D341Med (cell line): ENCODE measurements at regions not wholly inside any gene's neighbourhood (a gene's known extent, or its start where the extent isn't known, plus 50 kb on each side); places are given as distances from the start of the nearest gene placed in this dataset.

Source experiments
- DNase-seq: peaks from one replicate; pipeline ENCODE4 v3.0.0; 2012; ENCODE audit warnings: low spot score

DNA sequence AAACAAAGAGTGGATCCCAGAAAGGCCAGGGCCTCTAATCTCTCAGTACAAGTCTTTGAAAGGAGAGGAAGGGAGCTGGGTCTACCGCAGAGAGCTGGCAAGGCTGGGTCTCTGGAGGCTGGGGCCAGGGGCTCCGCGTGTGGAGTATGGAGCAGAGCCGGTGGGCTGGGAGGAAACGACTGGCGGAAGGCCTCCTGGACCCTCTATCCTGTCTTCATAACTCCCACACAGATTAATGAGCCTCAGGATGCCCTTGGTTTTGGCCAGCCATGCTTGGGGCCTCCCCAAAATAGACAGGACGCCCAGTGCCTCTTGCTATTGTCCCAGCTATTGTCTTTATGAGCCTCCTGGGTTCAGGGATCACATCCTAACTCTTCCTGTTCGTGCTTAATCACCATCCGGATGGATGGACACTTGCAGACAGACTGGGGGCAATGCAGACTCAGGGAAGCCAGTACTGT is 306.4 kb downstream of the DHX35 start:
- DNase-seq = no peak

DNA sequence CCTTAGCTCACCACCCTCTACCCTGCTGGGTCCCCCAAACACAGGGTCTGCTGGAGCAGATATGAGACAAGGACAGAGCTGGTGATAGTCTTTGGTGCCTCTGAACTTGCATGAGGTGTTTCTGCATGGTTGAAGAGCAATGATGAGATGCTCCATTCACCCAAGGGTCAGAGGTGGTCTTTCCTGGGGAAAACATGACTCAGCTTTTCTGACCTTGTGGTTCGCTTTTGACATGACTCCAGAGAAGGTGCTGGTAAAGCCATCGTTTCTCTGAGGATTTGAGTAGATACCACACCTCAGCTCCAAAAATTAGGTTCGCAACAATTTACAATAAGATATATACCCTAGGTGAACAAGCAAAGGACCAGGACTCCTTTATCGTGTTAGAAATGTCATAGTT is 304.8 kb downstream of the DHX35 start:
- DNase-seq = no peak

DNA sequence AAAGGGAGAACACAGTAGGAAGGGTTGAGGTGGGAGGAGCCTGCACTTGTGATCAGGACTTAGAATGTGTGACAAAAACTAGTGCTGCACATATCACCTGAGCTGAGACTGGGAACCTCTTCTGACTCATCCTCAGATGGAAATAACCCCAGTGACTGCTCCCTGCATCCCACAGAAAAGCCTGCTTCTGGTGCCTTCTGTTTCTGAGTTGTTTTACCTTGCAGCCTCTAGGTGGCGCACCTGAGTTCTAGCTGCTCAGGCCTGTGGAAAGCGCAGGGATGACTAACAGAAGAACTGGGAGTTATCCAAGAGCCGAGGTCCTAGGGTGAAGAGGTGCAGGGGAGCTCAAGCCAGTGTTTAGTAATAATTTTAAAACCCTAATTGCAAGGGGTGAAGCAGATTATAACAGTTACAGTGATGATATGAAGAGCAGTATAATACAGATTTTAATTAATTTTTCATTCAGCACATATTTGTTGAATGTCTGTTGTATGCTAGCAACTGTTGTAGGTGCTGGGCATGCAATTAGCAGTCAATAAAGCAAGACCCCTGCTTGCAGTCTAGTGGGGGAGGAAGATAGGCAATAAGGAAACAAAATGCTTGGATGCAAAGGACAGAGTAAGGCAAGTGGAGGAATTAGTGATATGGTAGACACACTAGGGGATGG is 302.5 kb downstream of the DHX35 start:
- peak; percentile 59 for DNase-seq

DNA sequence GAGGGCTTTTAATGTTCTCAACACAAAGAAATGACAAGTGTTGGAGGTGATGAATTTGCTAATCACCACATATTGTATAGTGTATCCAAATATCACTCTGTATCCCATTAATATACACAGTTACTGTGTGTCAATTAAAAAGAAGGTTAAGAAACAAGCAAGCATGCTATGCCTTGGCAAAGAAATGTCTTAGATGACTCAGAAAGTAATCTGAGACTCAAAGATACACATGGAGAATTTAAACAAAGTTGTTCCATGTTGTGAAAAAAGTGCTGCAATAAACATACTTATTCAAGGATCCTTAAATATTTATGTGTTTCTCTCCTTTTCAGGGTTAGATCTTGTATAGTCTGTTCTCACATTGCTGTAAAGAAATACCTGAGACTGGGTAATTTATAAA is 300.9 kb downstream of the DHX35 start:
- no peak for DNase-seq

DNA sequence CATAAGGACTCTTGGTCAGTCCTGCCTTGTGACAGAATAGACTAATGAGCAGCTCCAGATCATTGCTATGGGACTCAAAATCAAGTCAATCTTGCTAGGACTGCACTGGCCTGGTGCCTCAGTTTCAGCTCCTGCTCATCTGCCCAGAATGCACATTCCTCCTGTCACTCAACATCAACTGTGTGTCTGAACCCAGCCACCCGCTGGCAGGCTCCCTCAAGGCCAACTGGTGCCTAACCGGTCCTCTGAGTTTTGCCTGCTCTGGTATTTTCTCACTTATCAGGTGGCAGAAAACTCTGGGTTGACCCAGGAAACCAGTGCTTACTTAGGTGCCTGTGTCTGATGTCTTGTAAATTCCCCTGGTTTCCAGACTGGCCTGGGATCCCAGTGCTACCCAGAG is 297.7 kb downstream of the DHX35 start:
- DNase-seq = no peak

DNA sequence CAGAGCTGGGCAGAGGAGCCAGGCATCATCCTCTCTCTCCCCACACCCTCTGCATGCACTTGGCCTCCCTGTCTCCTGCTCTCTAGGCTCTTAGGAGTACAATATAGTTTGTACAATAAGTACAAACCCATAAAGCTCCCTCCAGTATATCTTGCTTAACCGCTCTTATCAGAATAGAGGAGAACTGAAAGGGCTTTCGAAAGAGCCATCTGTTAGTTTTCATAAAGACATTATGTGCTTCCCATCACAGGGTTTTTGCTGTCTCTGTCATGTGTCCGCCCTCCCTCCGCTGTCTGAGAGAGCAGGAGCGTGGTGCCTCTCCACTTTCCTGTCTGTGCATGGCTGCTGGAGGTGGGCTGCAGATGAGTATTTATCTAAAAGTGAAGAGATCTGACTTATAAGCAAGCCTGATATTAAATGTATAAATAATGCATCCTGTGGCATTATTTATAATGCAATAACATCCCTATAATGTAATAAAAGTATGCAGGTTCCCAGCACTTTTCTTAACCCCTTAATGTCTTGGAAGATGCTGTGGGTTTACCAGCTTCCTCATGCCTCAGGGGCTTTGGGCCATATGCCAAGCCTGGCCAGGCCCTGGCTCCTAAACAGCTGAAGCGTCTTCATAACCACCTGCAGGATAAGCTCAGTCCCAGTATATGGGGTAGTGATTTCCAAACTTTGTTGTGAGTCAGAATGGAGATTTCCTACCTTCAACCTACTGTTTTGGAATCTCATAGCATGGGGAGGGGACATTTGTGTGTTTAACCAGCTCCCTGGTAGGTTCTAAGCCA is 297.1 kb downstream of the DHX35 start:
- DNase-seq = no peak

DNA sequence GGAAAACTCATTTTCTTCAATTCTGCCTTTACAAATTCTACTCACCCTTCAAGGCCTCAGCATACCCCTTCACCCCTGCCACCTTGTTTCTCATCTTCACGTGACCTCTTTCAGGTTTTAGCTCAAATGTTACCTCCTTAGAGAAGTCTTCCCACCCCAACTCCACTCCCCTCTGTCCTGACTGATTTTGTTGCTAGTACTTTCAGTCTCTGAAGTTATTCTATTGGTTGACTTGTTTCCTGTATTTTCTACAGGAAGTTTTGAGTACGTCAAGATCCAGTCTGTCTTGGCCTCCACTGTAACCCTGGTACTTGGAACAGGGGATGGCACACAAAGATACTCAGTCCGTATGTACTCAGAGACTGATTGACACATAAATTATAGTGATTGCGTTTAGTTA is 296.1 kb downstream of the DHX35 start:
- DNase-seq = no peak

DNA sequence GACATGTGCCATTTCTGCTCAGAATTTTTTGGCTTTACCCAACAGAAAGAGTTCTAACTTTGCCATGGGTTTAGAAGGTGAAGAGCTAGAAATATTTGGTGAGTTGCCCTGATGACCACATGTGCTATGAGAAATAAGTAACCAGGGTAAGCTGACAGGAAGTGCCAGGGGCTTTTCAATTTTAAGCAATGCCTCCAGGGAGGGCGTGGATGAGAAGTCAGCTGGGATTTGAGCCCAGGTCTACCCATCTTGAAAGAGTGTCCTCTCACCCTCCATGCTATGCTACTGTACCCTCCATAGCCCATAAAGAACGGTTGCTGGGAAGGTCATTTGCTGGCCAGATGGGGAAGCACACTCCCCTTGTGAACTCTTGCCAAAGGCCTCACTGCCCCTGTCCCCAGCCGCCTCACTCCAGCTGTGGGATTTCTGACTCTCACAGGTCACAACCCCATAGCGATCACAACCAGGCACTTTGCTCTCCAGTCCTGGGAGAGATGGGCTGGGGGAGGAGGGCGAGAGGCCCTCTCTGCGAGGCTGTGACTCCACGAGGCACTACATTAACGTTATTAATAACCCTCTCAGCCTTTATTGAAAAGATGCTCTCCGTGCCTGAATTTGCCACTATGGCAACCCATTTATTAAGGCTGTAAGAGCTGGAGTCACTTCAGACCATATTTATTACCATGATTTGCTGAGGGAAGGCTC is 291.1 kb downstream of the DHX35 start:
- DNase-seq = no peak

DNA sequence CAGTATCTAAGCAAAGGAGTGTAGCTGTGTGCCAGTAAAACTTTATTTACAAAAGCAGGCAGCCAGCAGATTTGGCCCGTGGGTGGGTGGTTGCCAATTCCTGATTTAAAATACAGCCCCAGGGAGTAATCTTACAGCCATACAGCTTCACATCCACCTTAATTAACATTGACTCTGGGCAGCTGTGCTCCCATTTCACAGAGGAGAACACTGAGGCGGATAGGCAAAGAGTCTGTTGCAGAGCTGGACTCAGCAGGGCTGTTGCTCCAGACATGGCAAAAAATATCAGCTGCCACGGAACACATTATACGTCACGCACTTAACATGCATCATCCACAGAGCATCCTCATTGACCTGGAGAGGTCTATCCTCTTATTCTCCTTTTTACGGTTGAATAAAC is 289.9 kb downstream of the DHX35 start:
- no peak for DNase-seq

DNA sequence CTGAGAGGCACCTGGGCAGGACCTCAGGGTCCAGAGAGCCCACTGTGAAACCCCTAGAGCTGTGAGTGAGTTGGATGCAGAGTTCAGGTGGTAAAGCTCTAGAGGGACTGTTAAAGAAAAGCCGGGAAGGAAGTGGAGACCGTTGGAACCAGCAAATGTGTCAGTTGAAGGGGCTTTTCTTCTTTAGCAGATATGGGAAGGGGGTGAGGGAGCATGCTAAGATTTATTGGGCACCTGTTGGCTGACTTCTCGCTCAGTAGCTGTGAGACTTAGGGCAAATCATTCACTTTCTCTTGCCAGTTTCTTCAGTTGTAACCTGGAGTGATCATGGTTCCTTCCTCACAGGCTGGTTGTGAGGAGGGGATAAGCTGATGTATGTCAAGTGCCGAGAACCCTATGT is 287.7 kb downstream of the DHX35 start:
- no peak for DNase-seq

DNA sequence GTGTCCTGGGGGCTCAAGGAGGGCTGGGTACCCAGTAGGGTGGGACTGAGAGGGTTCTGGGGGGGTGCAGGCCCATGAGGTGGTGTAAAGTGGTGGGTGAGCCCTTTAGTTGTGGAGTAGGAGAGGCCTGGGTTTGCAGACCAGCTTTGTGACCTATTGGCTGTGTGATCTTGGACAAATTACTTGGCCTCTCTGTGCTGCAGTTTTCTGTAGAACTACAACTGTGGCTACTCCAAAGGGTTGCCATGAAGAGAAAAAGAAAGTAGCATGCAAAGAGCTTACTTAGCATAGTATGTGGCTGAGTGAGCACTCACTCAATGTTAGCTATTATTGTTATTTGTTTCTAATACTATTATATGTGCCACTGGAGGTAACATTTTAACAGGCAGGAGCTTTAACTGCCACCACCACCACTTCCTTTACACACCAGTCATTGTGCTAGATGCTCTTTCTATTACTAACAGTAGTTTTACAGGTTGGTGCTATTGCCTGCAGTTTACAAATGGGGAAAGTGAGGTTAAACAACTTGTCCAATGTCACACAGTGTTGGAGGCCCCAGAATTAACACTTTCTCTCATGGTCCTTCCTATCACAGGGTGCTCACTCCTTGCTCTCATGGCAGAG is 286.8 kb downstream of the DHX35 start:
- no peak for DNase-seq

DNA sequence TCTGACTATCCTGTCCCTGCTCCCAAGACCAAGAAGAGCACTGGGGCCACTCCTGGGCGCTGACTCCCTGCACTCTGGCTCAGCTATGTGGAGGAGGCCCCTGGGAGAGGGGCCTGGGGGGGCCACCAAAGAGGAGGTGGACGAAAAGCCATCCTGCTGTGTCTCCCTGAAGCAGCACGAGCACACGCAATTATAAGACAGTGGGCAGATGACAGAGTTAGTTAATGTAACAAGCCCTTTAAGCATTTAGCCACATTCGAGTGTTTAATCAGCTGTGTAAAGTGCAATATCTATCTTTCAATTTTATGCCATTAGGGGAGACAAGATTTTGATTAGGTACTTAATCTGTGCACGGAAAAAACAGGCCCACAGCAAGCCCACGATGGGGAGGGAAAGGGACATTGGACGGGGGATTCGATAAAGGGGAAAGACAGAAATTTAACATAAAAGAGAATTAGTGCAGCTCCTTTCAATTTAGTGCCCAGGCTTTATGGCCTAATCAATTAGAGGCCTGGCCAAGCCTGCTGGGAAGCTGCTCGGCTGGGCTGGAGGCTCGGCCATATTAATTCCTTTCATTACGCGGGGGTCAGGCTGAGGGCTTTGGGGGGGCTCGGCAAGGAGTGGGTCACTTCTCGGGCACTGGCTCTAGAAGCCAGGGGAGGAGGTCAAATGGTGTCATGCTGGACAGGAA is 286.2 kb downstream of the DHX35 start:
- no peak for DNase-seq

DNA sequence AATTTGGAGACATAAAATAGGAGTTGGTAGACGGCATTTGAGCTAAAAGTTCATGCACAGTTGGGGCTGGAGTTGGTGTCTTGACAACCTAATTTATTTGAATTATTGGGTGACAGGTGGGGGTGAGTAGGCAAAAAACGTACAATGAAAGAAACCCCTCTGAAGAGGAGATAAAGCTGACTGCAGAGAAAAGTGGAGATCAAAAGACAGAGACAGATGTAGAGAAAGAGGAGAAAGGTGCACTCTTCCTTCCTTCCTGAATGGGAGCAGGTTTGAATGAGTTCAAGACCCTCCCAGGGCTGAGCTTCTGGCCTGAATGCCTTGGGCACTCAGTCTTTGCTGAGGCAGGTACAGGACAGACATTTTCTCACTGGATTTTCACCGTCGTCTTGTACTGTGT is 284.3 kb downstream of the DHX35 start:
- no peak for DNase-seq

DNA sequence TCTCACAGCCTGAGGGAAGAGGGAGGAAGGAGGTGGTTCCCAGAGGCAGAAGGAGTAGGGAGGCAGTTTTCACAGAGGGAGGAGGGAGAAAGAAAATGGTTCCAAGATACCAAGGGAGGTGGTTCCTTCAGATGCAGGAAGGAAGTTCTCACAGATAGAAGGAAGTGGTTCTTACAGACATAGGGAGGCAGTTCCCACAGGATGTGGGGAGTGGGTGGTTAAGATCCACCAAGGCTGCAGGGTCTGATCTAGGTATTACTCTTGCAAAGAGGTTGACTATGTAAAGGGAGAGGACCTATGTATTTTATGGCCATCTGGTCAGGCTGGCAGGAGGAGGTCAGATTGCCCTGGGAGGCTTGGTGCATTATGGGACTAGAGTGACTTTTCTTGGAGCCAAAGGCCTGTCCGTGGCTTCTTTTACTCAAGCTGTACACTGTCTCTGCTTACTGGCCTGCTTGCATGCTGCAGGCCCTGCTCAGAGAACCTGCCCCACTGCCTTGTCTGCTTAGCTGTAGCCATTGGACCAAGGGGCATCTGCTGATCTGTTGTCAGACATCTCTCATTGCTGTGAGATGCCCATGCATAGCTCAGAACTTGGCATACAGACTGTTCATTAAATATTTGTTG is 283.7 kb downstream of the DHX35 start:
- no peak for DNase-seq

DNA sequence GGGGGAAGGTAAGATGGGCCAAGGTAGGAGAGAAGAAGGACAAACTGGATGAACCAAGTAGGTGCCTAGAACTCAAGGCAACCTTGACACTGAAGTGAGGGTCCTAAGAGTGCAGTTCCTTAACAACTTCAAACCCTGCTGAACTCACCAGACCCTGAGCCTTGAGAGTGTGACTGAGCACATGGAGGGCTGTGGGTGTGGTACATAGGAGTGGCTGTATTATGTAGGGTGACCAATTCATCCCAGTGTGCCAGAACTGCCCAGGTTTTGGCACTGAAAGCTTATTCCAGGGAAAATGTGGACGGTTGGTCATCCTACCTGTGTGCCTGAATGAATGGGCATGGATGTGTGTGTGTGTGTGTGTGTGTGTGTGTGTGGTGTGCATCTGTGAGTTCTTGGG is 281.8 kb downstream of the DHX35 start:
- DNase-seq = no peak

DNA sequence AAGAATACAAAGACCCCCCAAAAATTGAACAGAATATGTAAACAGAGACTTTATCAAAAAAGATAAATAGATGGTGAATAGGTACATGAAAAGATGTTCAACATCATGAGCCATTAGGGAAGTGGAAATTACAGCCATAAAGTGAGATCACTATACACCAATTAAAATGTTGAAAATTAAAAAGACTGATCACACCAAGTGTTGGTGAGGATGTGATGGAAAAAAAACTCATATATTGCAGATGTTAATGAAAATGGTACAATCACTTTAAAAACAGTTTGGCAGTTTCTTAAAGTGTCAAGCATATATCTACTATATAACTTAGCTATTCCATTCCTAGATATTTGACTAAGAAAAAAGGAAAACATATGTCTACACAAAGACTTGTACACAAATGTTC is 280.5 kb downstream of the DHX35 start:
- no peak for DNase-seq

DNA sequence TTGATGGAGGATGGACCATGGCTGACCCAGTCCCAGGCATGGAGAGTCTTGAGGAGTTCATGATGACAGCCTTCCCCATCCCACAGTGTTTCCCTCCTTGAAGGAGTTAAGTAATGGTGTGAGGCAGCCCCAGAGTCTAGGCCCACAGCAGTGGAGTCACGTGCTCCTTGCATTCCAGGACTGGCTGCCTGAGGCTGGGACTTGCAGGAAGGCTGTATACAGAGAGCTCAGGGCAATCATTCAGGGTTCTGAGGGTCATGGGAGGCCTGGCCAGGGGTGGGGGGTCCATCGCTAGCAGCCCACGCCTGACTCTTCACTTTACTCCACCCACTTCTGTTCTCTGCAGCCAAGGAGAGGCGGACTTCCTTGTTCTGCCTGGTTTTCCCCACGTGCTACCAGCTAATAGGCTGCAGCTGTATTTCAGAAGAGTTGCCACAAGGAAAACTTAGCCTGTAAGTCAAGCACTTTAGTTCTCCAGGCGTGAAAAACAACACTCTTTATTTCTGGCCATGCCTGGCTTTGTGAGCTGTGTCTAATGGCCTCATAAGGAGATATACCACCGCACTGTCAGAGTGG is 272.5 kb downstream of the DHX35 start:
- DNase-seq = no peak

DNA sequence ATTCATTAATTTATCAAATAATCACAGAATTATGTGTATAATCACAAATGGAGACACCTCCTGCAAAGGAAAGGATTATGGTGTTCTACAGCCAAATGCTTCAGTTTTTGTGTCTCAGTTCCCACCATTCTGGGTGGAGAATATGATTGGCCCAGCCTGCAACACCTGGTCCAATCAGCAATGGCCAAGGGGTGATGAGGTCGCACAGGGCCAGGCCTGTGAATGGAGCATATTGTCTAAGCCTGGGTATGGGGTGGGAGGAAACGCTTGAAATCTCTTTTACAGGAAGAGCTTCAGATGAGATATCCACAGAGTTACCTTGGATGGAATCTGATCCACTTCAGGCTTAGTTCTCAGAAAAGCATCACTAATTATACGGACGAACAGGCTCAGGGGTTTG is 271.6 kb downstream of the DHX35 start:
- no peak for DNase-seq

DNA sequence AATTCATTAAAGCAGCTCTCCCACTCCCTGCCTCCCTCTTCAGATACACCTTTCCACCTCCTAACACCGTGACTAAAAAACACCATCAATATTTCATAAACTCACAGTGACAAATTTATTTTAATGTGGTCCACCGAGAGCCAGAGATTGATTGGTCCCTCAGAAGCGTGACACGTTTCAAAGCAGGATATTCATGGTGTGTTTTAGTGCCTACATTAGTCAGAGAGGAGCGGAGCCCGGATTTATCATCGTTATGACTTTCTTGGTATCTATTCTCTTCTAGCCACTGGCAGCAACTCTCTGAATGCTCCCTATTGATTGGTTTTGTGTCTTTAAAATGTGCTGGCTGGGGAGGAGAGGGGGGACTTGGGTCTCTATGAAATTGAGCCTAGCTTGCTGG is 265.3 kb downstream of the DHX35 start:
- no peak for DNase-seq

DNA sequence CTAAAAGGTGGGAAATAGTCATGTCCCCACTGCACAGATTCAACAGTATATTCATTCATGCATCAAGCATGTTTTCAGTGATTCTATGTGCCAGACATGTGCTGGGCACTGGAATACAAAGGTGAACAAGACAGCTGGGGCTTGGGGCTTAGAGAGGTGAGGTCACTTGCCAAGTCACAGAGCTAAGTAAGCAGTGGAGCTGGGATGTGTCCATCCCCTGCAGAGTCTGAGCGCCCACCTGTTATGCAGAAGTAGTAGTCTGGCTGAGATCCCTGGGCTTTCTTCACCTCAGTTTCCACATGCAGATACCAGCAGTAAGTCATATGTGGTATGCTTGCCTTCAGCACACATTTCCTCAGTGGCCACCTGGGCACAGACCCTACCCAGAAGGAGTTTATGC is 263.8 kb downstream of the DHX35 start:
- DNase-seq = no peak

DNA sequence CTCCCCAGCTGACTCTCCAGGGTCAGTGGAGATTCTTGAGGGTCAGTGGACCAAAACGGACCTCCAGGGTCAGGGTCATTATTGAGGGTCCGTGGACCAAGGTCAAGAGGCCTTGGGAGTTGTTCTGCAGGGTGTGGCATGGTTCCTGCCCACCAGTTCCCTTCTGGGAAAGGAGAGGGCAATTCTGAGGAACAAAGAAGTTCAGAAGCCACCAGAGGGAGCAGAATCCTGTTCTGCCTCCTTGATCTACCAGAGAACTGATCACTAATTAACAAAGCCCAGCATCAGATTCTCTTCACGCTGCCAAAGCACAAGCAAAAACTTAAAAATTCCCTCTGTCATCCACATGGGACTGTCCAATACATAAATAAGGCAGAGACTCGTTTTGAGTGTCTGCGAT is 263.4 kb downstream of the DHX35 start:
- DNase-seq = no peak
